Neutrophil (primary cell): ENCODE measurements at regions not wholly inside any gene's neighbourhood (a gene's known extent, or its start where the extent isn't known, plus 50 kb on each side); places are given as distances from the start of the nearest gene placed in this dataset.

Source experiments
- H3K27ac ChIP-seq: fragments of 200-600 bp; sonication (generic); 2 replicates; pipeline ENCODE4 v1.5.1; 2016; ENCODE audit warnings: mild to moderate bottlenecking, moderate library complexity
- H3K27me3 ChIP-seq: fragments of 200-600 bp; sonication (generic); 2 replicates; pipeline ENCODE4 v1.6.0; 2016; ENCODE audit warnings: mild to moderate bottlenecking
- H3K36me3 ChIP-seq: fragments of 200-600 bp; sonication (generic); 2 replicates; pipeline ENCODE4 v1.5.1; 2017
- H3K4me1 ChIP-seq, 2 experiments: fragments of 200-600 bp in 1 of 2; sonication (generic) in 1 of 2; 1 replicate in 1 of 2; 2 replicates in 1 of 2; pipeline versions ENCODE4 v1.5.1 to v1.6.1; 2013 to 2016; ENCODE audit warnings: low read depth in 1 of 2, low read length in 1 of 2, mild to moderate bottlenecking in 1 of 2, moderate library complexity in 1 of 2; ENCODE audit not compliant: control insufficient read depth in 1 of 2, insufficient read depth in 1 of 2
- H3K4me3 ChIP-seq, 2 experiments: fragments of 200-600 bp in 1 of 2; sonication (generic) in 1 of 2; 1 replicate in 1 of 2; 2 replicates in 1 of 2; pipeline ENCODE4 v1.5.1; 2013 to 2016; ENCODE audit warnings: low read depth in 1 of 2, low read length in 1 of 2, mild to moderate bottlenecking in 1 of 2, moderate library complexity in 1 of 2
- H3K9me3 ChIP-seq: fragments of 200-600 bp; sonication (generic); 2 replicates; pipeline ENCODE4 v1.5.1; 2016
- CTCF ChIP-seq: fragments of 200-600 bp; sonication (generic); IDR thresholded peaks from 2 replicates; pipeline ENCODE4 v1.5.1; 2016; ENCODE audit warnings: antibody characterized with exemption

- no peaks in the 10 kb centered on the region for H3K27me3 ChIP-seq
- no peak overlapping the region for H3K4me3 ChIP-seq
- H3K4me1 ChIP-seq = no peaks in the 10 kb centered on the region
- no peak overlapping the region for H3K27ac ChIP-seq
- TF ChIP-seq CTCF = no peak
- no peaks in the 10 kb centered on the region for H3K36me3 ChIP-seq
- H3K9me3 ChIP-seq = no peaks in the 10 kb centered on the region
These were observed 251.7 kb upstream of the SFSWAP start for GRCh38 chr12:131458931-131459772.

GRCh38 chr12:131459773-131460365 is 251.0 kb upstream of the SFSWAP start:
- H3K27ac ChIP-seq = no peak overlapping the region
- no peaks in the 10 kb centered on the region for H3K27me3 ChIP-seq
- H3K36me3 ChIP-seq = no peaks in the 10 kb centered on the region
- H3K4me3 ChIP-seq = no peak overlapping the region
- TF ChIP-seq CTCF = no peak
- no peaks in the 10 kb centered on the region for H3K9me3 ChIP-seq
- H3K4me1 ChIP-seq = no peaks in the 10 kb centered on the region

GRCh38 chr12:131460520-131460919 is 250.4 kb upstream of the SFSWAP start:
- no peaks in the 10 kb centered on the region for H3K4me1 ChIP-seq
- no peak overlapping the region for H3K4me3 ChIP-seq
- H3K9me3 ChIP-seq = no peaks in the 10 kb centered on the region
- TF ChIP-seq CTCF = no peak
- no peaks in the 10 kb centered on the region for H3K36me3 ChIP-seq
- H3K27ac ChIP-seq = no peak overlapping the region
- no peaks in the 10 kb centered on the region for H3K27me3 ChIP-seq

GRCh38 chr12:131461096-131461495 is 249.8 kb upstream of the SFSWAP start:
- TF ChIP-seq CTCF = no peak
- Histone ChIP-seq H3K9me3 (no peaks in the 10 kb centered on the region), H3K27ac (no peak overlapping the region), H3K36me3 (no peaks in the 10 kb centered on the region), H3K27me3 (no peaks in the 10 kb centered on the region), H3K4me3 (no peak overlapping the region), H3K4me1 (no peaks in the 10 kb centered on the region)

- Histone ChIP-seq H3K4me1 (no peaks in the 10 kb centered on the region), H3K27me3 (no peaks in the 10 kb centered on the region), H3K9me3 (no peaks in the 10 kb centered on the region), H3K4me3 (no peak overlapping the region), H3K36me3 (no peaks in the 10 kb centered on the region), H3K27ac (no peak overlapping the region)
- TF ChIP-seq CTCF = no peak
These were observed 247.7 kb upstream of the SFSWAP start for GRCh38 chr12:131463174-131463573.
